ENCODE measurements at regions not wholly inside any gene's neighbourhood (a gene's known extent, or its start where the extent isn't known, plus 50 kb on each side); places are given as distances from the start of the nearest gene placed in this dataset.

GRCh38 chr13:34124666-34125306 is 306.8 kb downstream of the RFC3 start:
- no peak for DNase-seq

- no peak for DNase-seq
Measured at GRCh38 chr13:34127523-34127922, 309.6 kb downstream of the RFC3 start.

- peak; percentile 4 for DNase-seq
Measured at GRCh38 chr13:34128661-34129060, 310.7 kb downstream of the RFC3 start.

- DNase-seq, result no peak
Measured at GRCh38 chr13:34129436-34129835, 311.5 kb downstream of the RFC3 start.

- DNase-seq, result no peak
Measured at GRCh38 chr13:34137200-34137599, 319.3 kb downstream of the RFC3 start.

GRCh38 chr13:34139660-34140227 is 321.8 kb downstream of the RFC3 start:
- DNase-seq, result no peak

GRCh38 chr13:34143637-34144036 is 325.7 kb downstream of the RFC3 start:
- no peak for DNase-seq

- no peak for DNase-seq
Measured at GRCh38 chr13:34144142-34144541, 326.2 kb downstream of the RFC3 start.

- no peak for DNase-seq
Measured at GRCh38 chr13:34145061-34145460, 327.1 kb downstream of the RFC3 start.

GRCh38 chr13:34148359-34148758 is 330.4 kb downstream of the RFC3 start:
- DNase-seq, result no peak

GRCh38 chr13:34151885-34152284 is 333.9 kb downstream of the RFC3 start:
- no peak for DNase-seq

GRCh38 chr13:34152409-34152808 is 334.5 kb downstream of the RFC3 start:
- no peak for DNase-seq

- no peak for DNase-seq
Measured at GRCh38 chr13:34152996-34153395, 335.0 kb downstream of the RFC3 start.

- no peak for DNase-seq
Measured at GRCh38 chr13:34153428-34154180, 335.7 kb downstream of the RFC3 start.

- peak; percentile 53 for DNase-seq
Measured at GRCh38 chr13:34155931-34156607, 338.1 kb downstream of the RFC3 start.

- DNase-seq, result peak; percentile 93
Measured at GRCh38 chr13:34156841-34157365, 339.0 kb downstream of the RFC3 start.

GRCh38 chr13:34159946-34160345 is 342.0 kb downstream of the RFC3 start:
- no peak for DNase-seq

- DNase-seq, result peak; percentile 67
Measured at GRCh38 chr13:34161931-34162543, 344.1 kb downstream of the RFC3 start.

- peak; percentile 60 for DNase-seq
Measured at GRCh38 chr13:34162544-34162933, 344.6 kb downstream of the RFC3 start.

GRCh38 chr13:34164582-34164981 is 346.6 kb downstream of the RFC3 start:
- no peak for DNase-seq

- no peak for DNase-seq
Measured at GRCh38 chr13:34165158-34165557, 347.2 kb downstream of the RFC3 start.

- DNase-seq, result no peak
Measured at GRCh38 chr13:34166406-34166805, 348.5 kb downstream of the RFC3 start.

- no peak for DNase-seq
Measured at GRCh38 chr13:34167347-34167746, 349.4 kb downstream of the RFC3 start.
